Hepatocyte (in vitro differentiated cells): ENCODE measurements at regions not wholly inside any gene's neighbourhood (a gene's known extent, or its start where the extent isn't known, plus 50 kb on each side); places are given as distances from the start of the nearest gene placed in this dataset.
A peak's percentile ranks its signal among the peaks of the same experiment; 100 is the strongest.
"Not testable (repeated sequence)": the region's sequence is repeated elsewhere in the genome, so short reads cannot be mapped to it uniquely, and the experiment has no call there.

Experiments
- DNase-seq: peaks from one replicate; pipeline ENCODE4 v3.0.0-alpha.2; 2016; ENCODE audit warnings: low spot score
- H2AFZ ChIP-seq: fragments of 200-600 bp; sonication (generic); 2 replicates; pipeline ENCODE4 v1.6.0; 2016; ENCODE audit warnings: antibody characterized with exemption, mild to moderate bottlenecking
- H3K27ac ChIP-seq: fragments of 200-600 bp; sonication (generic); 2 replicates; pipeline ENCODE4 v1.5.1; 2016; ENCODE audit warnings: mild to moderate bottlenecking
- H3K27me3 ChIP-seq: fragments of 200-600 bp; sonication (generic); 2 replicates; pipeline ENCODE4 v1.6.1; 2016
- H3K36me3 ChIP-seq: fragments of 200-600 bp; sonication (generic); replicated peaks from 2 replicates; pipeline ENCODE4 v1.5.1; 2016; ENCODE audit warnings: low read depth; ENCODE audit not compliant: insufficient read depth
- H3K4me1 ChIP-seq: fragments of 200-600 bp; sonication (generic); 2 replicates; pipeline ENCODE4 v1.5.1; 2016; ENCODE audit warnings: mild to moderate bottlenecking, moderate library complexity; ENCODE audit not compliant: insufficient read depth
- H3K4me2 ChIP-seq: fragments of 200-600 bp; sonication (generic); 2 replicates; pipeline ENCODE4 v1.6.0; 2016
- H3K4me3 ChIP-seq: fragments of 200-600 bp; sonication (generic); 2 replicates; pipeline ENCODE4 v1.5.1; 2016; ENCODE audit warnings: mild to moderate bottlenecking
- H3K79me2 ChIP-seq: fragments of 200-600 bp; sonication (generic); 2 replicates; pipeline ENCODE4 v1.6.0; 2017; ENCODE audit warnings: mild to moderate bottlenecking
- H3K9me2 ChIP-seq: fragments of 200-600 bp; sonication (generic); replicated peaks from 2 replicates; pipeline ENCODE4 v1.6.0; 2017; ENCODE audit warnings: mild to moderate bottlenecking; ENCODE audit not compliant: insufficient read depth
- H3K9me3 ChIP-seq: fragments of 200-600 bp; sonication (generic); 2 replicates; pipeline ENCODE4 v1.5.1; 2016; ENCODE audit warnings: low read depth, mild to moderate bottlenecking
- H4K20me1 ChIP-seq: fragments of 200-600 bp; sonication (generic); 2 replicates; pipeline ENCODE4 v1.6.0; 2016; ENCODE audit warnings: mild to moderate bottlenecking; ENCODE audit not compliant: insufficient read depth, poor library complexity, severe bottlenecking
- EZH2 ChIP-seq: fragments of 200-600 bp; sonication (generic); IDR thresholded peaks from 2 replicates; pipeline ENCODE4 v1.6.1; 2016; ENCODE audit warnings: antibody characterized with exemption, mild to moderate bottlenecking, borderline replicate concordance
- EZH2phosphoT487 ChIP-seq: fragments of 200-600 bp; sonication (generic); IDR thresholded peaks from one replicate; pipeline ENCODE4 v1.6.1; 2018; ENCODE audit warnings: antibody characterized with exemption, mild to moderate bottlenecking, low read depth, moderate library complexity; ENCODE audit not compliant: unreplicated experiment, severe bottlenecking
- WGBS: methylation state at CpG from one replicate; pipeline ENCODE4 v1.1.6; 2016; ENCODE audit warnings: low lambda C conversion rate; ENCODE audit errors: missing lambda C conversion rate; 5-methylcytosine and 5-hydroxymethylcytosine counted together
- TF ChIP-seq, protein P1 (sequence below): fragments of 200-600 bp; sonication (generic); IDR thresholded peaks from 2 replicates; pipeline ENCODE4 v1.5.1; 2016; ENCODE audit warnings: antibody characterized with exemption, mild to moderate bottlenecking; ENCODE audit not compliant: poor library complexity

DNA sequence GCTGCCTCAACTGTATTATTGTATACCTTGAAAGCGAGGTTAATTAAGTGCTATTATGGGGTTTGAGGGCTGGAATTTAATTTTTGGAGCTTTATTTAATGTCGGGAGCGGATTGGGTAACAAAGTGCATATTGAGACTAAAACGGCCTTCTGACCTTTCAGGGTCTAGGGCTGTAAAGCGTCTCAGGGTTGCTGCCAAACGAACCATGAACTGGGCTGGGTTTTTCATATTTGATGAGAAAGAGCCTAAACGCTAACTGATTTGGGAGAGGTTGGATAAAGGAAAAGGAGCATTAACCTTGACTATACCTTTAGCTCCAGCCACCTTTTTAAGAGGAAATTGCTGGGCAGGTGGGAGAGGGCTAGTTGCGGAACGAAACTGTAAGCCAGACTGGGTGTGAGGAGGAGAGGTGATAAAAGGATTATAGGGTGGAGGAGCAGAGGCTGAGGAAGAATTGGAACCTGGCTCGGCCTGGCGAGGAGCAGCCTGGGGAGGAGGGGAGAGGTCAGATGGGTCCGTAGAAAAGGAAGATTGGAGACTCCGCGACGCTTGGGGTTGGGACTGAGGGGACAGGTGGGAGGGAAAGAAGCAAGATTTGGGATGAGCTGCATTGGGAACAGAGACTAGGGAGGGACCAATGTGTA lies 209.0 kb upstream of the ELL2 start:
- H4K20me1 ChIP-seq = not testable (repeated sequence)

DNA sequence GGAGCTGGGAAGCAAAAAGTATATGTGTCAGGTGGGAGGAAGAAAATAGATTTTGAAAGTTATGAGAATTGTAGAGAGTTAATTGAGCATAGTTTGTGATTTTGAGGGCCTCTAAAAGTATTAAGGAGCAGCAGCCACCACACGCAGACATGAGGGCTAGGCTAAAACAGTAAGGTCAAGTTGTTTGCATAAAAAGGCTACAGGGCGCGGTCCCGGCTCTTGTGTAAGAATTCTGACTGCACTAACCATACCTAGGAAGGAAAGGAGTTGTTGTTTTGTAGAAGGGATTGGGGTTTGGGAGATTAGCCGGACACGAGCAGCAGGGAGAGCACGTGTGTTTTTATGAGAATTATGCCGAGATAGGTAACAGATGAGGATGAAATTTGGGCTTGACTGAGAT lies 207.2 kb upstream of the ELL2 start:
- not testable (repeated sequence) for H4K20me1 ChIP-seq, H3K79me2 ChIP-seq, H3K36me3 ChIP-seq, H2AFZ ChIP-seq, H3K4me2 ChIP-seq, H3K4me3 ChIP-seq, H3K4me1 ChIP-seq, H3K9me2 ChIP-seq, H3K27me3 ChIP-seq, DNase-seq, H3K27ac ChIP-seq, H3K9me3 ChIP-seq
- WGBS = 81% methylated on average over 8 of the region's 8 CpGs

More for the DNA sequence above, 209.0 kb upstream of the ELL2 start:
- H3K27ac ChIP-seq, H3K9me2 ChIP-seq, H2AFZ ChIP-seq, H3K36me3 ChIP-seq, H3K9me3 ChIP-seq, H3K79me2 ChIP-seq, DNase-seq, H3K4me1 ChIP-seq, H3K4me3 ChIP-seq, H3K27me3 ChIP-seq, H3K4me2 ChIP-seq: not testable (repeated sequence)
- 78% methylated on average over 15 of the region's 15 CpGs for WGBS

DNA sequence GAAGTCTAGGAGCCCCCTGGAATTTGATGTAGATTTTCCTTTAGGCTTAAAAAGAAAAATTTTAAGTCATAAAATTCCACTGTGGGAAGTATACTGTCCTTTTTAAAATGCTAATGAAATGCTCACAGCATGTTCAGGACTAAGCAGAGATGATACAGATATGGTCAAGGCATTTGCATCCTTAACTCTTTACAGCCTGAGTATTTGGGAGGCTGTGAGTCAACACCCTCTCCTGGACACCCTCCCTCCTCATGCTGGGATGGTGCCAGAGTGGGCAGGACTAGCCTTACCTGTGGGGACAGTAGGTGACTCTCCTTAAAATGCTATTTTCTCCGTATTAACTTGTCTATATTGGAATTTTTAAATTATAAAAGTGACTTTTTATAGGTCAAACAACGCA lies 197.4 kb upstream of the ELL2 start:
- no peak for TF ChIP-seq EZH2phosphoT487
- TF ChIP-seq, protein P1, sequence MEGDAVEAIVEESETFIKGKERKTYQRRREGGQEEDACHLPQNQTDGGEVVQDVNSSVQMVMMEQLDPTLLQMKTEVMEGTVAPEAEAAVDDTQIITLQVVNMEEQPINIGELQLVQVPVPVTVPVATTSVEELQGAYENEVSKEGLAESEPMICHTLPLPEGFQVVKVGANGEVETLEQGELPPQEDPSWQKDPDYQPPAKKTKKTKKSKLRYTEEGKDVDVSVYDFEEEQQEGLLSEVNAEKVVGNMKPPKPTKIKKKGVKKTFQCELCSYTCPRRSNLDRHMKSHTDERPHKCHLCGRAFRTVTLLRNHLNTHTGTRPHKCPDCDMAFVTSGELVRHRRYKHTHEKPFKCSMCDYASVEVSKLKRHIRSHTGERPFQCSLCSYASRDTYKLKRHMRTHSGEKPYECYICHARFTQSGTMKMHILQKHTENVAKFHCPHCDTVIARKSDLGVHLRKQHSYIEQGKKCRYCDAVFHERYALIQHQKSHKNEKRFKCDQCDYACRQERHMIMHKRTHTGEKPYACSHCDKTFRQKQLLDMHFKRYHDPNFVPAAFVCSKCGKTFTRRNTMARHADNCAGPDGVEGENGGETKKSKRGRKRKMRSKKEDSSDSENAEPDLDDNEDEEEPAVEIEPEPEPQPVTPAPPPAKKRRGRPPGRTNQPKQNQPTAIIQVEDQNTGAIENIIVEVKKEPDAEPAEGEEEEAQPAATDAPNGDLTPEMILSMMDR = no peak
- no peak for TF ChIP-seq EZH2
- H3K9me2 ChIP-seq = no peaks in the 10 kb centered on the region
- WGBS = 87% methylated on average over 2 of the region's 2 CpGs

DNA sequence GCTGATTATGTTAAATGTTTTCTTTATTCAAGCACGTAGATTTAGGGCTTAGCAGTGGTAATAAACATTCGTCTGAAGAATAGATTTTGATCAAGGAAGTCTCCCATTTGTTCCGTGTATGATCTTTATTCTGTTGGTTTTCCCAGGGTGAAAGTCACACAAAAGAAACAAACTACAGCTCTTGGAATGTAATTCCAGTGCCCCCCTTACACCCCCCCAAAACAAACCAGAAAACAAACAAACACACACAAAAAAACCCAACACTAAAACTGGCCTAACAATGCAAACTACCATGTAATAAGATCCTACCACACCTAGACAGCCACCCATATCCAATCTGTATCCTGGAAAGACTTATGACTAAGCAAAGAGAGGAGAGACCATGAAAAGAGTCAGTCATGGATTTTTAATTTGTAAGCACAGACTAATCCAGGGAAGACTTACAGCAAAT lies 196.2 kb upstream of the ELL2 start:
- Histone ChIP-seq H3K27me3 (no peaks in the 10 kb centered on the region), H3K9me2 (no peaks in the 10 kb centered on the region), H3K4me3 (no peak overlapping the region), H3K79me2 (no peaks in the 10 kb centered on the region), H3K27ac (peak overlapping the region; percentile 51), H2AFZ (peak overlapping the region; percentile 0), H3K36me3 (no peaks in the 10 kb centered on the region), H3K9me3 (no peaks in the 10 kb centered on the region), H4K20me1 (no peaks in the 10 kb centered on the region), H3K4me1 (no peaks in the 10 kb centered on the region), H3K4me2 (peak overlapping the region; percentile 52)
- no peak for TF ChIP-seq EZH2
- TF ChIP-seq, protein P1 = no peak
- no peak for TF ChIP-seq EZH2phosphoT487
- DNase-seq = no peak
- 37% methylated on average over 3 of the region's 3 CpGs for WGBS

More for the DNA sequence above, 197.4 kb upstream of the ELL2 start:
- Histone ChIP-seq H3K27ac (no peak overlapping the region), H3K4me2 (no peak overlapping the region), H3K36me3 (no peaks in the 10 kb centered on the region), H3K9me3 (no peaks in the 10 kb centered on the region), H3K4me1 (no peaks in the 10 kb centered on the region), H3K79me2 (no peaks in the 10 kb centered on the region), H3K4me3 (no peak overlapping the region), H3K27me3 (no peaks in the 10 kb centered on the region), H2AFZ (no peak overlapping the region), H4K20me1 (no peaks in the 10 kb centered on the region)
- DNase-seq = no peak
